Body of pancreas (tissue), 4 donors: ENCODE measurements at regions not wholly inside any gene's neighbourhood (a gene's known extent, or its start where the extent isn't known, plus 50 kb on each side); places are given as distances from the start of the nearest gene placed in this dataset.

Source experiments
- CTCF ChIP-seq, 7 experiments: fragments of 450-650 bp in 4 of 7; fragments of 200-600 bp in 3 of 7; sonication (generic) in 3 of 7; IDR thresholded peaks; one replicate each; pipeline ENCODE4 v1.5.1; 2016 to 2019; ENCODE audit warnings: antibody characterized with exemption in 7 of 7
- POLR2A ChIP-seq, 3 donors: fragments of 450-650 bp; IDR thresholded peaks; one replicate each; pipeline ENCODE4 v1.6.1; 2016; ENCODE audit warnings: antibody characterized with exemption in 3 of 3, mild to moderate bottlenecking in 2 of 3

GRCh38 chr20:11277858-11278257 is 604.1 kb upstream of the JAG1 start:
- TF ChIP-seq CTCF (IDR thresholded peaks at IDR 0.05) (no peak), POLR2A (IDR thresholded peaks at IDR 0.05) (no peak)
